Panc1 (cell line): ENCODE measurements at regions not wholly inside any gene's neighbourhood (a gene's known extent, or its start where the extent isn't known, plus 50 kb on each side); places are given as distances from the start of the nearest gene placed in this dataset.

Experiments used
- ATAC-seq: fragments of 200-7000 bp; cut with Tn5 transposase; 2 replicates; pipeline ENCODE4 v1.9.1; 2020; ENCODE audit warnings: mild to moderate bottlenecking, moderate library complexity
- BruUV-seq: library from RNA; stranded (reverse); fragments of 400-500 nt; replicated peaks from 2 replicates; lab custom pipeline; 2021; lab: Mats Ljungman, UMichigan
- CTCF ChIA-PET: fragments of 300-600 bp; sonication (Branson Sonifier 250); formaldehyde crosslinking; loops from one replicate; lab custom pipeline; 2022; ENCODE audit warnings: antibody characterized with exemption; lab: Charles Lee
- POLR2A ChIA-PET: fragments of 300-600 bp; sonication (Branson Sonifier 250); formaldehyde crosslinking; loops from one replicate; lab custom pipeline; 2022; ENCODE audit warnings: antibody characterized with exemption; lab: Charles Lee
- DNase-seq: peaks from one replicate; pipeline ENCODE4 v3.0.0-alpha.2; 2010; ENCODE audit warnings: low read depth, low spot score
- H3K27ac ChIP-seq: 2 replicates; pipeline ENCODE4 v1.5.1; 2011; ENCODE audit warnings: mild to moderate bottlenecking, low read length, inconsistent platforms
- H3K27me3 ChIP-seq: fragments of 200-500 bp; sonication (Bioruptor generic); 2 replicates; pipeline ENCODE4 v1.6.0; 2014; ENCODE audit warnings: low read length, inconsistent platforms; ENCODE audit not compliant: control insufficient read depth, insufficient read depth
- H3K36me3 ChIP-seq: fragments of 200-500 bp; sonication (Bioruptor generic); 2 replicates; pipeline ENCODE4 v1.5.1; 2014; ENCODE audit warnings: inconsistent platforms, mild to moderate bottlenecking, low read length, moderate library complexity; ENCODE audit not compliant: control insufficient read depth, insufficient read depth
- H3K4me1 ChIP-seq: 2 replicates; pipeline ENCODE4 v1.5.1; 2011; ENCODE audit warnings: inconsistent platforms, mild to moderate bottlenecking, low read length, moderate library complexity; ENCODE audit not compliant: control insufficient read depth, insufficient read depth
- H3K4me3 ChIP-seq, 2 experiments: 2 replicates each; pipeline ENCODE4 v1.5.1; 2011 to 2012; ENCODE audit warnings: low read depth in 2 of 2, low read length in 2 of 2, mild to moderate bottlenecking in 2 of 2, inconsistent platforms in 1 of 2, moderate library complexity in 1 of 2
- H3K9me3 ChIP-seq: fragments of 200-500 bp; sonication (Bioruptor generic); 2 replicates; pipeline ENCODE4 v1.5.1; 2014; ENCODE audit warnings: low read depth, mild to moderate bottlenecking, inconsistent platforms, low read length, moderate library complexity; ENCODE audit not compliant: control insufficient read depth, insufficient read depth
- CTCF ChIP-seq: fragments of 450-650 bp; IDR thresholded peaks from 2 replicates; pipeline ENCODE4 v1.5.1; 2017; ENCODE audit warnings: mild to moderate bottlenecking
- POLR2AphosphoS5 ChIP-seq: IDR thresholded peaks from 2 replicates; pipeline ENCODE4 v1.6.1; 2012; ENCODE audit warnings: mild to moderate bottlenecking, low read depth, low read length, moderate library complexity
- SIN3A ChIP-seq: IDR thresholded peaks from 2 replicates; pipeline ENCODE4 v1.6.1; 2012; ENCODE audit warnings: low read depth, mild to moderate bottlenecking, low read length, moderate library complexity, borderline replicate concordance; ENCODE audit not compliant: insufficient read depth
- TCF7L2 ChIP-seq: IDR thresholded peaks from 2 replicates; pipeline ENCODE4 v1.6.1; 2011; ENCODE audit warnings: mild to moderate bottlenecking, low read depth, low read length, inconsistent platforms
- in situ Hi-C: cut with HindIII; loops from 2 replicates; pipeline ENCODE4 v1.10.0; 2016; ENCODE audit warnings: low sequenced_read_pairs, low pct_unique_long_range_greater_than_20kb
- intact Hi-C: fragments of 100-400 bp; cut with micrococcal nuclease; formaldehyde crosslinking; loops from one replicate; pipeline ENCODE4 v1.10.0; 2022; ENCODE audit not compliant: unreplicated experiment
- TF ChIP-seq, protein P1 (sequence below), 2 experiments: IDR thresholded peaks; 2 replicates each; pipeline ENCODE4 v1.6.1; 2011 to 2012; ENCODE audit warnings: low read depth in 2 of 2, control low read depth in 1 of 2, low read length in 1 of 2, mild to moderate bottlenecking in 1 of 2, moderate library complexity in 1 of 2; ENCODE audit not compliant: insufficient read depth in 1 of 2

DNA sequence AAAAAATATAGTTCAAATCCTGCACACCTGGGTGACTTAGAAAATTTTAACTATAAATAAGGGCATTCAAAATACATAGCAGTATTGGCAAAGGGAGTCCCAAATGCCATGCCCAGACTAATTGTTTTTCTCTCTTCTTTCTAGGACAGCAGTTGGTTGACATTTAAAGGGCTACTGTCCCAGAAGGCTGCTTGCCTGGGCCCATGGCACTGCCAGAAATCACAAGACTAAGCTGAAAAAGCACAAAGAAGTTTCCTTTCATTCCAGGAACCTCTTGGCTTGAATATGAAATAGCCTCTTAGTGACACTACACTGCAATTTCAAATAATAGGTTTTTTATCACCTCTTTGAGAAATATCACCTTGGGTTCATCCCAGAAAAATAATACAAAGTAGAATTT, 388.9 kb upstream of the TRPC7 start:
- no peak for DNase-seq
- intact Hi-C loops (no loop called here), in situ Hi-C loops (no loop called here)
- Histone ChIP-seq H3K4me1 (no peaks in the 10 kb centered on the region), H3K27ac (no peak overlapping the region), H3K9me3 (no peaks in the 10 kb centered on the region), H3K4me3 (no peak overlapping the region), H3K36me3 (no peaks in the 10 kb centered on the region), H3K27me3 (no peaks in the 10 kb centered on the region)
- ATAC-seq, result no peak
- POLR2A ChIA-PET, result no interaction called here
- no TSS peak for BruUV-seq
- TF ChIP-seq TCF7L2 (no peak), CTCF (no peak), POLR2AphosphoS5 (no peak), SIN3A (no peak)
- TF ChIP-seq, protein P1, sequence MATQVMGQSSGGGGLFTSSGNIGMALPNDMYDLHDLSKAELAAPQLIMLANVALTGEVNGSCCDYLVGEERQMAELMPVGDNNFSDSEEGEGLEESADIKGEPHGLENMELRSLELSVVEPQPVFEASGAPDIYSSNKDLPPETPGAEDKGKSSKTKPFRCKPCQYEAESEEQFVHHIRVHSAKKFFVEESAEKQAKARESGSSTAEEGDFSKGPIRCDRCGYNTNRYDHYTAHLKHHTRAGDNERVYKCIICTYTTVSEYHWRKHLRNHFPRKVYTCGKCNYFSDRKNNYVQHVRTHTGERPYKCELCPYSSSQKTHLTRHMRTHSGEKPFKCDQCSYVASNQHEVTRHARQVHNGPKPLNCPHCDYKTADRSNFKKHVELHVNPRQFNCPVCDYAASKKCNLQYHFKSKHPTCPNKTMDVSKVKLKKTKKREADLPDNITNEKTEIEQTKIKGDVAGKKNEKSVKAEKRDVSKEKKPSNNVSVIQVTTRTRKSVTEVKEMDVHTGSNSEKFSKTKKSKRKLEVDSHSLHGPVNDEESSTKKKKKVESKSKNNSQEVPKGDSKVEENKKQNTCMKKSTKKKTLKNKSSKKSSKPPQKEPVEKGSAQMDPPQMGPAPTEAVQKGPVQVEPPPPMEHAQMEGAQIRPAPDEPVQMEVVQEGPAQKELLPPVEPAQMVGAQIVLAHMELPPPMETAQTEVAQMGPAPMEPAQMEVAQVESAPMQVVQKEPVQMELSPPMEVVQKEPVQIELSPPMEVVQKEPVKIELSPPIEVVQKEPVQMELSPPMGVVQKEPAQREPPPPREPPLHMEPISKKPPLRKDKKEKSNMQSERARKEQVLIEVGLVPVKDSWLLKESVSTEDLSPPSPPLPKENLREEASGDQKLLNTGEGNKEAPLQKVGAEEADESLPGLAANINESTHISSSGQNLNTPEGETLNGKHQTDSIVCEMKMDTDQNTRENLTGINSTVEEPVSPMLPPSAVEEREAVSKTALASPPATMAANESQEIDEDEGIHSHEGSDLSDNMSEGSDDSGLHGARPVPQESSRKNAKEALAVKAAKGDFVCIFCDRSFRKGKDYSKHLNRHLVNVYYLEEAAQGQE (IDR thresholded peaks at IDR 0.05; ENCODE audit: insufficient read depth in 1 of 2, low read depth in 2 of 2, low read length in 1 of 2), result no peak
- CTCF ChIA-PET, result no interaction called here

GRCh38 chr5:136750224-136750862, 385.0 kb upstream of the TRPC7 start:
- in situ Hi-C loops, result no loop called here

More at GRCh38 chr5:136750224-136750862, 385.0 kb upstream of the TRPC7 start:
- CTCF ChIA-PET, result no interaction called here
- Histone ChIP-seq H3K9me3 (no peaks in the 10 kb centered on the region), H3K36me3 (no peaks in the 10 kb centered on the region), H3K27me3 (no peaks in the 10 kb centered on the region), H3K4me3 (no peak overlapping the region), H3K27ac (no peak overlapping the region), H3K4me1 (no peaks in the 10 kb centered on the region)
- no peak for TF ChIP-seq CTCF
- TF ChIP-seq TCF7L2, result no peak
- no peak for TF ChIP-seq SIN3A
- TF ChIP-seq POLR2AphosphoS5, result no peak
- TF ChIP-seq, protein P1 (IDR thresholded peaks at IDR 0.05; ENCODE audit: insufficient read depth in 1 of 2, low read depth in 2 of 2, low read length in 1 of 2), result no peak
- POLR2A ChIA-PET, result interaction anchor here (0.6 kb wide), 1 partner anchor 1003 kb away, joined by 6 read pairs; the partner anchor contains the start of gene HNRNPA0
- ATAC-seq (no peak), DNase-seq (no peak)
- intact Hi-C loops, result no loop called here
- no TSS peak for BruUV-seq
